NCI-H1417 (cell line): ENCODE measurements at regions not wholly inside any gene's neighbourhood (a gene's known extent, or its start where the extent isn't known, plus 50 kb on each side); places are given as distances from the start of the nearest gene placed in this dataset.

ENCODE experiments used
- DNase-seq, 3 experiments: peaks; one replicate each; lab custom pipeline; 2025; lab: John Stamatoyannopoulos, UW

- DNase-seq = no peak
Measured at GRCh38 chr4:162943263-162943662, 223.4 kb downstream of the NAF1 start.

GRCh38 chr4:162938738-162939485 is 227.8 kb downstream of the NAF1 start:
- no peak for DNase-seq

- peak in 1 of 3 experiments; percentile 42 for DNase-seq
Measured at GRCh38 chr4:162935214-162935613, 231.5 kb downstream of the NAF1 start.

GRCh38 chr4:162931286-162931685 is 235.4 kb downstream of the NAF1 start:
- DNase-seq = no peak

GRCh38 chr4:162921178-162921785 is 245.4 kb downstream of the NAF1 start:
- no peak for DNase-seq

GRCh38 chr4:162920649-162921048 is 246.0 kb downstream of the NAF1 start:
- DNase-seq = no peak

GRCh38 chr4:162912482-162912881 is 254.2 kb downstream of the NAF1 start:
- no peak for DNase-seq

- DNase-seq = no peak
Measured at GRCh38 chr4:162911349-162911748, 255.3 kb downstream of the NAF1 start.

GRCh38 chr4:162909952-162910351 is 256.7 kb downstream of the NAF1 start:
- DNase-seq = no peak

- DNase-seq = no peak
Measured at GRCh38 chr4:162894387-162894786, 272.3 kb downstream of the NAF1 start.

GRCh38 chr4:162891788-162892707 is 274.6 kb downstream of the NAF1 start:
- no peak for DNase-seq

- DNase-seq = no peak
Measured at GRCh38 chr4:162878096-162878495, 288.6 kb downstream of the NAF1 start.

GRCh38 chr4:162874748-162875147 is 291.9 kb downstream of the NAF1 start:
- no peak for DNase-seq

GRCh38 chr4:162871990-162872389 is 294.7 kb downstream of the NAF1 start:
- DNase-seq = no peak

- DNase-seq = no peak
Measured at GRCh38 chr4:162869157-162869556, 297.5 kb downstream of the NAF1 start.

- DNase-seq = no peak
Measured at GRCh38 chr4:162866565-162866964, 300.1 kb downstream of the NAF1 start.

- DNase-seq = no peak
Measured at GRCh38 chr4:162865102-162865501, 301.6 kb downstream of the NAF1 start.

- DNase-seq = no peak
Measured at GRCh38 chr4:162853788-162854187, 312.9 kb downstream of the NAF1 start.

GRCh38 chr4:162852642-162853041 is 314.0 kb downstream of the NAF1 start:
- no peak for DNase-seq

GRCh38 chr4:162851241-162851758 is 315.4 kb downstream of the NAF1 start:
- peak in 1 of 3 experiments; percentile 39 for DNase-seq

- DNase-seq = no peak
Measured at GRCh38 chr4:162849937-162850336, 316.8 kb downstream of the NAF1 start.

- no peak for DNase-seq
Measured at GRCh38 chr4:162847945-162848549, 318.6 kb downstream of the NAF1 start.
